A549 (cell line): ENCODE measurements at regions not wholly inside any gene's neighbourhood (a gene's known extent, or its start where the extent isn't known, plus 50 kb on each side); places are given as distances from the start of the nearest gene placed in this dataset.

Source experiments
- ATAC-seq, 2 experiments: fragments of 200-7000 bp in 1 of 2; fragments of >200 bp in 1 of 2; cut with Nextera tagmentation in 1 of 2; cut with Tn5 transposase in 1 of 2; 3 replicates each; pipeline versions ENCODE4 v1.8.0 to v1.9.1; 2018 to 2020; ENCODE audit warnings: mild to moderate bottlenecking in 1 of 2, moderate library complexity in 1 of 2
- CTCF ChIA-PET: fragments of 300-600 bp; sonication (Branson Sonifier 250); formaldehyde crosslinking; extraction: SDS; loops from one replicate; lab custom pipeline; 2021; ENCODE audit warnings: antibody characterized with exemption, inconsistent platforms; lab: Yijun Ruan, JAX
- POLR2A ChIA-PET: fragments of 350-600 bp; formaldehyde crosslinking; extraction: SDS; loops from one replicate; lab custom pipeline; 2021; ENCODE audit warnings: antibody characterized with exemption, inconsistent platforms; lab: Yijun Ruan, JAX
- DNase-seq, 2 experiments: peaks; one replicate each; pipeline versions ENCODE4 v3.0.0 to v3.0.0-alpha.2; 2011 to 2016; ENCODE audit warnings: low read depth in 1 of 2, low spot score in 1 of 2
- FAIRE-seq: peaks from 2 replicates; lab custom pipeline; 2011; peaks lifted over from hg19 to GRCh38; lab: Jason Lieb, UNC
- H3K27ac ChIP-seq, 2 experiments: fragments of >200 bp; sonication (Bioruptor Twin); formaldehyde crosslinking; 3 replicates each; pipeline ENCODE4 v1.5.1; 2016 to 2017
- H3K4me1 ChIP-seq: fragments of >200 bp; sonication (Bioruptor Twin); formaldehyde crosslinking; 3 replicates; pipeline ENCODE4 v1.6.1; 2016
- H3K4me2 ChIP-seq: fragments of >200 bp; sonication (Bioruptor Twin); formaldehyde crosslinking; 3 replicates; pipeline ENCODE4 v1.6.1; 2016
- H3K4me3 ChIP-seq: fragments of >200 bp; sonication (Bioruptor Twin); formaldehyde crosslinking; 3 replicates; pipeline ENCODE4 v1.5.1; 2016
- H3K9me3 ChIP-seq: fragments of >200 bp; sonication (Bioruptor Twin); formaldehyde crosslinking; 3 replicates; pipeline ENCODE4 v1.6.1; 2016
- ATOH8 ChIP-seq: fragments of 250-450 bp; sonication (Bioruptor Pico); IDR thresholded peaks from 2 replicates; pipeline ENCODE4 v1.5.0; 2020; ENCODE audit warnings: low read depth, mild to moderate bottlenecking, moderate library complexity
- BCL3 ChIP-seq: fragments of >200 bp; sonication (Bioruptor Twin); formaldehyde crosslinking; IDR thresholded peaks from 3 replicates; pipeline ENCODE4 v1.6.1; 2016
- BHLHE40 ChIP-seq: IDR thresholded peaks from 2 replicates; pipeline ENCODE4 v1.6.1; 2012; ENCODE audit warnings: low read depth, low read length, inconsistent platforms
- CEBPB ChIP-seq, 2 experiments: fragments of >200 bp in 1 of 2; sonication (Bioruptor Twin) in 1 of 2; formaldehyde crosslinking in 1 of 2; IDR thresholded peaks; 2 replicates each; pipeline ENCODE4 v1.6.1; 2012 to 2016
- CTCF ChIP-seq: fragments of >200 bp; sonication (Bioruptor Twin); formaldehyde crosslinking; IDR thresholded peaks from 3 replicates; pipeline ENCODE4 v1.5.1; 2016
- EHMT2 ChIP-seq: fragments of 200-600 bp; sonication (generic); IDR thresholded peaks from 2 replicates; pipeline ENCODE4 v1.6.1; 2016; ENCODE audit warnings: antibody characterized with exemption, low read depth, mild to moderate bottlenecking, moderate library complexity
- ELK1 ChIP-seq: fragments of 150-350 bp; IDR thresholded peaks from 2 replicates; pipeline ENCODE4 v1.6.1; 2014; ENCODE audit warnings: low read depth, mild to moderate bottlenecking, low read length
- FOSB ChIP-seq: fragments of 250-450 bp; sonication (Bioruptor Pico); IDR thresholded peaks from 2 replicates; pipeline ENCODE4 v1.5.0; 2020; ENCODE audit warnings: mild to moderate bottlenecking, moderate library complexity
- FOXS1 ChIP-seq: fragments of 250-450 bp; sonication (Bioruptor Pico); IDR thresholded peaks from 2 replicates; pipeline ENCODE4 v1.5.0; 2020; ENCODE audit warnings: mild to moderate bottlenecking, moderate library complexity
- HDAC2 ChIP-seq: fragments of 200-600 bp; sonication (generic); IDR thresholded peaks from 2 replicates; pipeline ENCODE4 v1.6.1; 2016
- HES2 ChIP-seq: fragments of >200 bp; sonication (Bioruptor Twin); formaldehyde crosslinking; IDR thresholded peaks from 2 replicates; pipeline ENCODE4 v1.6.1; 2016
- HEYL ChIP-seq: fragments of 250-450 bp; sonication (Bioruptor Pico); IDR thresholded peaks from 2 replicates; pipeline ENCODE4 v1.8.0; 2021; ENCODE audit warnings: mild to moderate bottlenecking, moderate library complexity
- HOXA7 ChIP-seq: fragments of 250-450 bp; sonication (Bioruptor Pico); IDR thresholded peaks from 2 replicates; pipeline ENCODE4 v1.5.0; 2020; ENCODE audit warnings: mild to moderate bottlenecking, moderate library complexity
- KDM5A ChIP-seq: fragments of 200-600 bp; sonication (generic); IDR thresholded peaks from 2 replicates; pipeline ENCODE4 v1.6.1; 2016; ENCODE audit warnings: antibody characterized with exemption, mild to moderate bottlenecking
- NR3C1 ChIP-seq: fragments of >200 bp; sonication (Bioruptor Twin); formaldehyde crosslinking; IDR thresholded peaks from 3 replicates; pipeline ENCODE4 v1.6.1; 2017
- PBX3 ChIP-seq: IDR thresholded peaks from 2 replicates; pipeline ENCODE4 v1.6.1; 2012
- POLR2AphosphoS2 ChIP-seq: conservative IDR thresholded peaks from 2 replicates; pipeline ENCODE4 v1.6.1; 2012; ENCODE audit warnings: low read length, improper control_type of control experiment, inconsistent platforms
- RAD21 ChIP-seq, 2 experiments: fragments of >200 bp in 1 of 2; sonication (Bioruptor Twin) in 1 of 2; formaldehyde crosslinking in 1 of 2; IDR thresholded peaks in 1 of 2; conservative IDR thresholded peaks in 1 of 2; 2 replicates in 1 of 2; 3 replicates in 1 of 2; pipeline ENCODE4 v1.6.1; 2012 to 2018; ENCODE audit warnings: inconsistent platforms in 1 of 2
- RARB ChIP-seq: fragments of 250-450 bp; sonication (Bioruptor Pico); IDR thresholded peaks from 2 replicates; pipeline ENCODE4 v1.8.0; 2021; ENCODE audit warnings: mild to moderate bottlenecking, moderate library complexity
- RFX5 ChIP-seq: fragments of 450-650 bp; IDR thresholded peaks from 2 replicates; pipeline ENCODE4 v1.7.1; 2014; ENCODE audit warnings: antibody characterized with exemption, mild to moderate bottlenecking, moderate library complexity
- RNF2 ChIP-seq: fragments of 200-600 bp; sonication (generic); IDR thresholded peaks from 2 replicates; pipeline ENCODE4 v1.6.1; 2016; ENCODE audit warnings: low read depth, mild to moderate bottlenecking, antibody characterized with exemption, moderate library complexity, borderline replicate concordance
- USF2 ChIP-seq: fragments of 450-650 bp; IDR thresholded peaks from 2 replicates; pipeline ENCODE4 v1.6.1; 2014; ENCODE audit warnings: antibody characterized with exemption
- ZC3H11A ChIP-seq: fragments of 450-650 bp; IDR thresholded peaks from 2 replicates; pipeline ENCODE4 v1.6.1; 2014; ENCODE audit warnings: antibody characterized with exemption, mild to moderate bottlenecking
- WGBS: methylation state at CpG from one replicate; pipeline ENCODE4 v1.1.6; 2017; ENCODE audit errors: missing lambda C conversion rate; 5-methylcytosine and 5-hydroxymethylcytosine counted together

GRCh38 chr6:132043148-132043547 is 92.0 kb upstream of the CCN2 start:
- WGBS, result 61% methylated on average over 5 of the region's 5 CpGs
- Histone ChIP-seq H3K4me2 (no peak overlapping the region), H3K4me3 (no peak overlapping the region), H3K27ac (no peak overlapping the region), H3K9me3 (no peaks in the 10 kb centered on the region), H3K4me1 (no peaks in the 10 kb centered on the region)
- CTCF ChIA-PET, result interaction anchor here (1.1 kb wide), 1 partner anchor 128 kb away, joined by 3 read pairs; no protein-coding TSS in a partner anchor
- POLR2A ChIA-PET, result no interaction called here
- ATAC-seq, result no peak
- FAIRE-seq, result no peak
- DNase-seq, result no peak
- no peak for TF ChIP-seq EHMT2
- no peak for TF ChIP-seq POLR2AphosphoS2
- no peak for TF ChIP-seq FOSB (CRISPR knock-in tag)
- no peak for TF ChIP-seq RFX5
- no peak for TF ChIP-seq HDAC2
- no peak for TF ChIP-seq HEYL (CRISPR knock-in tag)
- no peak for TF ChIP-seq RNF2
- TF ChIP-seq ZC3H11A, result no peak
- TF ChIP-seq ATOH8 (CRISPR knock-in tag), result no peak

GRCh38 chr6:132041706-132042105 is 90.5 kb upstream of the CCN2 start:
- no peak overlapping the region for H3K4me3 ChIP-seq
- DNase-seq (no peak), ATAC-seq (no peak), FAIRE-seq (no peak)
- CTCF ChIA-PET, result no interaction called here
- POLR2A ChIA-PET, result no interaction called here
- no peaks in the 10 kb centered on the region for H3K9me3 ChIP-seq
- TF ChIP-seq NR3C1 (no peak), RNF2 (no peak), CTCF (no peak), HEYL (CRISPR knock-in tag) (no peak), USF2 (no peak), HES2 (no peak), POLR2AphosphoS2 (no peak), KDM5A (no peak), FOXS1 (CRISPR knock-in tag) (no peak), ATOH8 (CRISPR knock-in tag) (no peak), HDAC2 (no peak), CEBPB (IDR thresholded peaks at IDR 0.05) (no peak), HOXA7 (CRISPR knock-in tag) (no peak), PBX3 (no peak), ELK1 (no peak), BCL3 (no peak), RAD21 (conservative IDR thresholded peaks at IDR 0.05 in 1 of 2, IDR thresholded peaks at IDR 0.05 in 1 of 2) (no peak), RARB (CRISPR knock-in tag) (no peak), BHLHE40 (no peak), FOSB (CRISPR knock-in tag) (no peak)
- WGBS, result 71% methylated on average over 3 of the region's 3 CpGs
- H3K27ac ChIP-seq, result no peak overlapping the region
- H3K4me2 ChIP-seq, result no peak overlapping the region
- H3K4me1 ChIP-seq, result no peaks in the 10 kb centered on the region
